Activated naive CD8-positive, alpha-beta T cell treated with anti-CD3 and anti-CD28 coated beads for 36 hours (primary cell): ENCODE measurements at regions not wholly inside any gene's neighbourhood (a gene's known extent, or its start where the extent isn't known, plus 50 kb on each side); places are given as distances from the start of the nearest gene placed in this dataset.

Experiments
- DNase-seq: peaks from one replicate; pipeline ENCODE4 v3.0.0; 2021
- H3K27ac Mint-ChIP-seq: one replicate; pipeline ENCODE4 v1.8.0; 2022; ENCODE audit warnings: mild to moderate bottlenecking, moderate library complexity, mixed read lengths
- H3K27me3 Mint-ChIP-seq: one replicate; pipeline ENCODE4 v1.8.0; 2022; ENCODE audit warnings: mild to moderate bottlenecking, mixed read lengths
- H3K36me3 Mint-ChIP-seq: one replicate; pipeline ENCODE4 v1.8.0; 2021; ENCODE audit warnings: mild to moderate bottlenecking, mixed read lengths
- H3K4me1 Mint-ChIP-seq: one replicate; pipeline ENCODE4 v1.8.0; 2021; ENCODE audit warnings: mixed read lengths
- H3K4me3 Mint-ChIP-seq: one replicate; pipeline ENCODE4 v1.8.0; 2022; ENCODE audit warnings: mild to moderate bottlenecking, moderate library complexity, mixed read lengths
- H3K9me3 Mint-ChIP-seq: one replicate; pipeline ENCODE4 v1.8.0; 2022; ENCODE audit warnings: mixed read lengths

GRCh38 chr7:108736221-108736891 is 166.7 kb downstream of the DNAJB9 start:
- DNase-seq = no peak
- no peaks in the 10 kb centered on the region for H3K4me1 Mint-ChIP-seq
- no peaks in the 10 kb centered on the region for H3K36me3 Mint-ChIP-seq
- no peaks in the 10 kb centered on the region for H3K27me3 Mint-ChIP-seq
- H3K27ac Mint-ChIP-seq = no peak overlapping the region
- no peaks in the 10 kb centered on the region for H3K9me3 Mint-ChIP-seq
- no peak overlapping the region for H3K4me3 Mint-ChIP-seq

GRCh38 chr7:108770981-108771745 is 201.5 kb downstream of the DNAJB9 start:
- no peaks in the 10 kb centered on the region for H3K9me3 Mint-ChIP-seq

GRCh38 chr7:108771853-108772252 is 202.2 kb downstream of the DNAJB9 start:
- no peaks in the 10 kb centered on the region for H3K4me1 Mint-ChIP-seq
- H3K27ac Mint-ChIP-seq = no peak overlapping the region
- H3K36me3 Mint-ChIP-seq = no peaks in the 10 kb centered on the region
- no peak for DNase-seq
- peaks cover 3% of the 10 kb centered on the region for H3K27me3 Mint-ChIP-seq
- H3K9me3 Mint-ChIP-seq = no peaks in the 10 kb centered on the region
- no peak overlapping the region for H3K4me3 Mint-ChIP-seq

More at GRCh38 chr7:108770981-108771745, 201.5 kb downstream of the DNAJB9 start:
- H3K36me3 Mint-ChIP-seq = no peaks in the 10 kb centered on the region
- no peaks in the 10 kb centered on the region for H3K4me1 Mint-ChIP-seq
- H3K4me3 Mint-ChIP-seq = no peak overlapping the region
- no peak overlapping the region for H3K27ac Mint-ChIP-seq
- DNase-seq = no peak
- peaks cover 3% of the 10 kb centered on the region for H3K27me3 Mint-ChIP-seq

GRCh38 chr7:108777966-108778365 is 208.3 kb downstream of the DNAJB9 start:
- no peaks in the 10 kb centered on the region for H3K4me1 Mint-ChIP-seq
- H3K36me3 Mint-ChIP-seq = no peaks in the 10 kb centered on the region
- no peak for DNase-seq
- H3K27me3 Mint-ChIP-seq = peaks cover 5% of the 10 kb centered on the region
- H3K9me3 Mint-ChIP-seq = no peaks in the 10 kb centered on the region
- H3K4me3 Mint-ChIP-seq = no peak overlapping the region
- H3K27ac Mint-ChIP-seq = no peak overlapping the region

- no peak overlapping the region for H3K4me3 Mint-ChIP-seq
- H3K27me3 Mint-ChIP-seq = no peaks in the 10 kb centered on the region
- DNase-seq = no peak
- H3K4me1 Mint-ChIP-seq = no peaks in the 10 kb centered on the region
- H3K9me3 Mint-ChIP-seq = peaks cover 12% of the 10 kb centered on the region
- no peaks in the 10 kb centered on the region for H3K36me3 Mint-ChIP-seq
- no peak overlapping the region for H3K27ac Mint-ChIP-seq
Observed at GRCh38 chr7:108789451-108789850, 219.8 kb downstream of the DNAJB9 start.

- peaks cover 11% of the 10 kb centered on the region for H3K9me3 Mint-ChIP-seq
- no peak for DNase-seq
- H3K4me1 Mint-ChIP-seq = no peaks in the 10 kb centered on the region
- no peak overlapping the region for H3K4me3 Mint-ChIP-seq
- no peaks in the 10 kb centered on the region for H3K36me3 Mint-ChIP-seq
- no peaks in the 10 kb centered on the region for H3K27me3 Mint-ChIP-seq
- H3K27ac Mint-ChIP-seq = no peak overlapping the region
Observed at GRCh38 chr7:108794466-108794865, 224.8 kb downstream of the DNAJB9 start.

- Mint-ChIP-seq H3K27me3 (peaks cover 7% of the 10 kb centered on the region), H3K4me1 (no peaks in the 10 kb centered on the region), H3K36me3 (no peaks in the 10 kb centered on the region), H3K27ac (no peak overlapping the region), H3K4me3 (no peak overlapping the region), H3K9me3 (peaks cover 4% of the 10 kb centered on the region)
- DNase-seq = no peak
Observed at GRCh38 chr7:108802650-108803049, 233.0 kb downstream of the DNAJB9 start.

- H3K36me3 Mint-ChIP-seq = no peaks in the 10 kb centered on the region
- no peak overlapping the region for H3K27ac Mint-ChIP-seq
- H3K27me3 Mint-ChIP-seq = peaks cover 7% of the 10 kb centered on the region
- H3K4me1 Mint-ChIP-seq = no peaks in the 10 kb centered on the region
- no peak for DNase-seq
- no peak overlapping the region for H3K4me3 Mint-ChIP-seq
- H3K9me3 Mint-ChIP-seq = no peaks in the 10 kb centered on the region
Observed at GRCh38 chr7:108805808-108806397, 236.2 kb downstream of the DNAJB9 start.

GRCh38 chr7:108808549-108809266 is 239.0 kb downstream of the DNAJB9 start:
- H3K27ac Mint-ChIP-seq = no peak overlapping the region
- H3K27me3 Mint-ChIP-seq = no peaks in the 10 kb centered on the region
- H3K4me3 Mint-ChIP-seq = no peak overlapping the region
- no peaks in the 10 kb centered on the region for H3K9me3 Mint-ChIP-seq
- DNase-seq = no peak
- H3K36me3 Mint-ChIP-seq = no peaks in the 10 kb centered on the region
- no peaks in the 10 kb centered on the region for H3K4me1 Mint-ChIP-seq

GRCh38 chr7:108809356-108809755 is 239.7 kb downstream of the DNAJB9 start:
- Mint-ChIP-seq H3K36me3 (no peaks in the 10 kb centered on the region), H3K4me3 (no peak overlapping the region), H3K4me1 (no peaks in the 10 kb centered on the region), H3K27me3 (no peaks in the 10 kb centered on the region), H3K9me3 (no peaks in the 10 kb centered on the region), H3K27ac (no peak overlapping the region)
- DNase-seq = no peak

GRCh38 chr7:108810756-108811385 is 241.2 kb downstream of the DNAJB9 start:
- H3K4me1 Mint-ChIP-seq = no peaks in the 10 kb centered on the region
- no peaks in the 10 kb centered on the region for H3K36me3 Mint-ChIP-seq
- DNase-seq = no peak
- H3K9me3 Mint-ChIP-seq = no peaks in the 10 kb centered on the region
- H3K4me3 Mint-ChIP-seq = no peak overlapping the region
- H3K27ac Mint-ChIP-seq = no peak overlapping the region
- no peaks in the 10 kb centered on the region for H3K27me3 Mint-ChIP-seq

- Mint-ChIP-seq H3K9me3 (no peaks in the 10 kb centered on the region), H3K27ac (no peak overlapping the region), H3K27me3 (no peaks in the 10 kb centered on the region), H3K4me1 (no peaks in the 10 kb centered on the region), H3K36me3 (no peaks in the 10 kb centered on the region), H3K4me3 (no peak overlapping the region)
- no peak for DNase-seq
Observed at GRCh38 chr7:108813251-108814014, 243.8 kb downstream of the DNAJB9 start.

- Mint-ChIP-seq H3K36me3 (no peaks in the 10 kb centered on the region), H3K27me3 (no peaks in the 10 kb centered on the region), H3K9me3 (no peaks in the 10 kb centered on the region), H3K27ac (no peak overlapping the region), H3K4me3 (no peak overlapping the region), H3K4me1 (no peaks in the 10 kb centered on the region)
- no peak for DNase-seq
Observed at GRCh38 chr7:108815815-108816214, 246.1 kb downstream of the DNAJB9 start.

- Mint-ChIP-seq H3K4me3 (no peak overlapping the region), H3K9me3 (no peaks in the 10 kb centered on the region), H3K27me3 (peaks cover 5% of the 10 kb centered on the region), H3K4me1 (no peaks in the 10 kb centered on the region), H3K36me3 (no peaks in the 10 kb centered on the region), H3K27ac (no peak overlapping the region)
- no peak for DNase-seq
Observed at GRCh38 chr7:108818742-108819141, 249.1 kb downstream of the DNAJB9 start.
